B cell (primary cell): ENCODE measurements at regions not wholly inside any gene's neighbourhood (a gene's known extent, or its start where the extent isn't known, plus 50 kb on each side); places are given as distances from the start of the nearest gene placed in this dataset.

ENCODE experiments used
- ATAC-seq: fragments of 200-7000 bp; cut with Tn5 transposase; one replicate; pipeline ENCODE4 v1.10.0; 2021; ENCODE audit warnings: low read depth, mild to moderate bottlenecking, moderate number of reproducible peaks, moderate library complexity
- CTCF ChIA-PET: fragments of 350-600 bp; sonication (Branson Sonifier 250); formaldehyde crosslinking; loops from one replicate; lab custom pipeline; 2021; ENCODE audit warnings: antibody characterized with exemption, inconsistent platforms; lab: Charles Lee
- POLR2A ChIA-PET: fragments of 350-600 bp; sonication (Branson Sonifier 250); formaldehyde crosslinking; loops from one replicate; lab custom pipeline; 2021; ENCODE audit warnings: antibody characterized with exemption; lab: Charles Lee
- DNase-seq: peaks from one replicate; pipeline ENCODE4 v3.0.0; 2013
- H2AFZ ChIP-seq: 2 replicates; pipeline ENCODE4 v1.6.1; 2012; ENCODE audit warnings: mild to moderate bottlenecking, low read depth, low read length; ENCODE audit not compliant: insufficient read depth, poor library complexity, severe bottlenecking
- H3K27ac ChIP-seq, 2 donors: 1 replicate in 1 of 2; 2 replicates in 1 of 2; pipeline ENCODE4 v1.5.1; 2012 to 2013; ENCODE audit warnings: low read length in 2 of 2, mild to moderate bottlenecking in 2 of 2, moderate library complexity in 1 of 2
- H3K27me3 ChIP-seq, 4 experiments: fragments of 200-600 bp in 1 of 4; sonication (generic) in 1 of 4; replicated peaks in 1 of 4; 1 replicate in 2 of 4; 2 replicates in 2 of 4; pipeline versions ENCODE4 v1.6.1 to v1.7.0; 2013 to 2016; ENCODE audit warnings: low read length in 3 of 4, mild to moderate bottlenecking in 2 of 4, mixed read lengths in 1 of 4, moderate library complexity in 1 of 4; ENCODE audit not compliant: insufficient read depth in 4 of 4, control insufficient read depth in 3 of 4; ENCODE audit errors: control extremely low read depth in 1 of 4
- H3K36me3 ChIP-seq, 2 experiments: replicated peaks in 1 of 2; 1 replicate in 1 of 2; 2 replicates in 1 of 2; pipeline versions ENCODE4 v1.6.1 to v1.7.1; 2013; ENCODE audit warnings: low read length in 1 of 2; ENCODE audit not compliant: insufficient read depth in 2 of 2, control insufficient read depth in 1 of 2; ENCODE audit errors: control extremely low read depth in 1 of 2, extremely low read depth in 1 of 2
- H3K4me1 ChIP-seq, 2 donors: fragments of 200-600 bp in 1 of 2; sonication (generic) in 1 of 2; 1 replicate in 1 of 2; 2 replicates in 1 of 2; pipeline versions ENCODE4 v1.5.1 to v1.6.1; 2013 to 2017; ENCODE audit warnings: low read length in 2 of 2; ENCODE audit not compliant: control insufficient read depth in 2 of 2, insufficient read depth in 2 of 2
- H3K4me2 ChIP-seq: replicated peaks from 2 replicates; pipeline ENCODE3; 2012; ENCODE audit warnings: mild to moderate bottlenecking, low read depth, low read length; ENCODE audit not compliant: poor library complexity, severe bottlenecking
- H3K4me3 ChIP-seq, 5 experiments: fragments of 200-600 bp in 1 of 5; sonication (generic) in 1 of 5; 1 replicate in 3 of 5; 2 replicates in 2 of 5; pipeline versions ENCODE4 v1.5.1 to v1.7.0; 2011 to 2016; ENCODE audit warnings: low read length in 4 of 5, mild to moderate bottlenecking in 4 of 5, low read depth in 2 of 5, control low read depth in 1 of 5, moderate library complexity in 1 of 5; ENCODE audit not compliant: insufficient read depth in 1 of 5; ENCODE audit errors: control extremely low read depth in 1 of 5, extremely low read depth in 1 of 5
- H3K79me2 ChIP-seq: fragments of 200-600 bp; sonication (generic); one replicate; pipeline ENCODE4 v1.6.0; 2016; ENCODE audit warnings: low read length; ENCODE audit not compliant: control insufficient read depth, insufficient read depth
- H3K9ac ChIP-seq: fragments of 200-600 bp; sonication (generic); 2 replicates; pipeline ENCODE4 v1.6.1; 2017; ENCODE audit warnings: mild to moderate bottlenecking, low read length, moderate library complexity
- H3K9me3 ChIP-seq, 3 donors: one replicate each; pipeline versions ENCODE4 v1.6.1 to v1.7.1; 2013; ENCODE audit warnings: low read length in 2 of 3; ENCODE audit not compliant: control insufficient read depth in 2 of 3, insufficient read depth in 1 of 3; ENCODE audit errors: control extremely low read depth in 1 of 3
- H4K20me1 ChIP-seq: 2 replicates; pipeline ENCODE4 v1.6.0; 2012; ENCODE audit warnings: mild to moderate bottlenecking, low read length; ENCODE audit not compliant: insufficient read depth, control insufficient read depth, poor library complexity, severe bottlenecking
- H3K27ac Mint-ChIP-seq: one replicate; pipeline ENCODE4 v1.8.0; 2021; ENCODE audit warnings: mixed read lengths
- H3K27me3 Mint-ChIP-seq: one replicate; pipeline ENCODE4 v1.8.0; 2021; ENCODE audit warnings: mixed read lengths
- H3K4me1 Mint-ChIP-seq: one replicate; pipeline ENCODE4 v1.8.0; 2021; ENCODE audit warnings: mixed read lengths
- H3K4me3 Mint-ChIP-seq: one replicate; pipeline ENCODE4 v1.8.0; 2021; ENCODE audit warnings: mixed read lengths
- H3K9me3 Mint-ChIP-seq: one replicate; pipeline ENCODE4 v1.8.0; 2022; ENCODE audit warnings: mixed read lengths; ENCODE audit not compliant: insufficient read depth
- EZH2 ChIP-seq: IDR thresholded peaks from 2 replicates; pipeline ENCODE4 v1.6.1; 2012; ENCODE audit warnings: borderline replicate concordance, low read depth, mild to moderate bottlenecking, moderate library complexity, low read length; ENCODE audit not compliant: insufficient read depth, poor library complexity, severe bottlenecking
- WGBS: methylation state at CpG from one replicate; pipeline ENCODE4 v1.1.5; 2013; ENCODE audit warnings: missing lambda C conversion rate; ENCODE audit not compliant: insufficient coverage; 5-methylcytosine and 5-hydroxymethylcytosine counted together
- intact Hi-C: fragments of 100-400 bp; cut with micrococcal nuclease; formaldehyde crosslinking; loops from one replicate; pipeline ENCODE4 v1.10.0; 2022
- TF ChIP-seq, protein P1 (sequence below): fragments of 200-600 bp; IDR thresholded peaks from one replicate; pipeline ENCODE4 v1.8.0; 2022; ENCODE audit warnings: antibody characterized with exemption, mild to moderate bottlenecking

- Mint-ChIP-seq H3K4me1 (no peaks in the 10 kb centered on the region), H3K27me3 (peaks cover 24% of the 10 kb centered on the region), H3K9me3 (peaks cover 5% of the 10 kb centered on the region), H3K4me3 (no peak overlapping the region), H3K27ac (no peak overlapping the region)
- Histone ChIP-seq H4K20me1 (no peaks in the 10 kb centered on the region), H3K4me1 (no peaks in the 10 kb centered on the region), H3K79me2 (no peaks in the 10 kb centered on the region), H3K9ac (no peak overlapping the region), H3K27ac (no peak overlapping the region), H3K36me3 (no peaks in the 10 kb centered on the region), H3K27me3 (no peaks in the 10 kb centered on the region), H3K9me3 (peaks cover 0 to 17% (median 13%) of the 10 kb centered on the region in 3 donors), H3K4me3 (no peak overlapping the region), H2AFZ (no peak overlapping the region), H3K4me2 (no peak overlapping the region)
- no peak for TF ChIP-seq EZH2
- TF ChIP-seq, protein P1, sequence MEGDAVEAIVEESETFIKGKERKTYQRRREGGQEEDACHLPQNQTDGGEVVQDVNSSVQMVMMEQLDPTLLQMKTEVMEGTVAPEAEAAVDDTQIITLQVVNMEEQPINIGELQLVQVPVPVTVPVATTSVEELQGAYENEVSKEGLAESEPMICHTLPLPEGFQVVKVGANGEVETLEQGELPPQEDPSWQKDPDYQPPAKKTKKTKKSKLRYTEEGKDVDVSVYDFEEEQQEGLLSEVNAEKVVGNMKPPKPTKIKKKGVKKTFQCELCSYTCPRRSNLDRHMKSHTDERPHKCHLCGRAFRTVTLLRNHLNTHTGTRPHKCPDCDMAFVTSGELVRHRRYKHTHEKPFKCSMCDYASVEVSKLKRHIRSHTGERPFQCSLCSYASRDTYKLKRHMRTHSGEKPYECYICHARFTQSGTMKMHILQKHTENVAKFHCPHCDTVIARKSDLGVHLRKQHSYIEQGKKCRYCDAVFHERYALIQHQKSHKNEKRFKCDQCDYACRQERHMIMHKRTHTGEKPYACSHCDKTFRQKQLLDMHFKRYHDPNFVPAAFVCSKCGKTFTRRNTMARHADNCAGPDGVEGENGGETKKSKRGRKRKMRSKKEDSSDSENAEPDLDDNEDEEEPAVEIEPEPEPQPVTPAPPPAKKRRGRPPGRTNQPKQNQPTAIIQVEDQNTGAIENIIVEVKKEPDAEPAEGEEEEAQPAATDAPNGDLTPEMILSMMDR: no peak
- whole genome bisulfite sequencing: no CpG with 5 or more reads among the region's 4 CpGs
- POLR2A ChIA-PET: no interaction called here
- intact Hi-C loops: no loop called here
- DNase-seq: no peak
- CTCF ChIA-PET: no interaction called here
- ATAC-seq: no peak
These were observed 246.1 kb upstream of the AFDN start for GRCh38 chr6:167580619-167580911.

GRCh38 chr6:167581637-167582036, 245.1 kb upstream of the AFDN start:
- H3K4me1 Mint-ChIP-seq: no peaks in the 10 kb centered on the region
- H3K27me3 Mint-ChIP-seq: peaks cover 24% of the 10 kb centered on the region
- DNase-seq (no peak), ATAC-seq (no peak)
- Histone ChIP-seq H3K27ac (no peak overlapping the region), H3K36me3 (no peaks in the 10 kb centered on the region), H3K9ac (no peak overlapping the region), H4K20me1 (no peaks in the 10 kb centered on the region), H2AFZ (no peak overlapping the region), H3K27me3 (no peaks in the 10 kb centered on the region), H3K4me3 (no peak overlapping the region), H3K9me3 (peaks cover 0 to 17% (median 13%) of the 10 kb centered on the region in 3 donors), H3K79me2 (no peaks in the 10 kb centered on the region), H3K4me2 (no peak overlapping the region), H3K4me1 (no peaks in the 10 kb centered on the region)
- TF ChIP-seq, protein P1: no peak
- TF ChIP-seq EZH2: no peak
- ChIA-PET POLR2A (no interaction called here), CTCF (no interaction called here)
- intact Hi-C loops: no loop called here
- H3K4me3 Mint-ChIP-seq: no peak overlapping the region
- 97% methylated on average over 6 of the region's 6 CpGs for WGBS
- no peak overlapping the region for H3K27ac Mint-ChIP-seq
- H3K9me3 Mint-ChIP-seq: peaks cover 5% of the 10 kb centered on the region
